SH-SY5Y (cell line): ENCODE measurements at regions not wholly inside any gene's neighbourhood (a gene's known extent, or its start where the extent isn't known, plus 50 kb on each side); places are given as distances from the start of the nearest gene placed in this dataset.

Source experiments
- GATA2 ChIP-seq: IDR thresholded peaks from 2 replicates; pipeline ENCODE4 v1.6.1; 2011; ENCODE audit warnings: mild to moderate bottlenecking, low read depth, low read length
- GATA3 ChIP-seq: IDR thresholded peaks from 2 replicates; pipeline ENCODE4 v1.6.1; 2011; ENCODE audit warnings: low read depth, mild to moderate bottlenecking, low read length, moderate library complexity

DNA sequence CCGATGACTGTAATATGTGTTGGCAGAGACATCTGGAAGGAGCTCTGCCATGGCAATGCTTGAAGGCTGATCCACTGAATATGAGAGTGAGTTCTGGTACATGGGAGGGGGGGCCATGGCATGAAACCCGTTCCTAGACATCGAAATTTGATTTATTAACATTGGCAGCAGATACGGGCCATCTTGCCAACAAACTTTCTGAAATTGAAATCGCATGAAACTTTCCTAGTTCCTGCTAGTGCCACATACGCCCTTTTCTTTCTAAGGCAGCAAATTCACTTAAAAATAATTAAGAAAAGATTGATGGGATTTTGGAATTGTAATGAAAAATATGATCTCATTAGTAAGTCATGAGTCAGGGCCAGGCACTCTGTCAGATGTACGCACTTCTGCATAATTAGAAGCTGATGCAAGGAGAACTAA, 91.8 kb upstream of the KMT2C start:
- TF ChIP-seq GATA3 (no peak), GATA2 (no peak)
